ENCODE measurements at regions not wholly inside any gene's neighbourhood (a gene's known extent, or its start where the extent isn't known, plus 50 kb on each side); places are given as distances from the start of the nearest gene placed in this dataset.

DNA sequence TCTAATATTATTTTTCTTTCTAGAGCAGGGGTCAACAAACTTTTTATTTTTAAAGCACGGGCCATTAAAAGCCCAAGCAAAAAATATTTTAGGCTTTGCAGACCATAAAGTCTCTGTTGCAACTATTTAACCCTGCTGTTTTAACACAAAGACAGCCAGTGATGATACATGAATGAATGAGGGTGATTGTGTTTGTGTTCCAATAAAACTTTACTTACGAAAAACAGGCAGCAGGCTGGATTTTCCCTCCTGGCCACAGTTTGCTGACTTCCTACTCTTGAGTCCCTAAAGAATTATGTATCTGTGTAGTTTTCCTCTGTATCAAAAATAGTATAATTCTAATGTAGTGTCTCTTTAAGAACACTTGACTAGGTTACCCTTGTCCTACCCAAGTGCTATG lies 402.0 kb downstream of the ADCYAP1 start:
- TF ChIP-seq GATA3 (IDR thresholded peaks at IDR 0.05; ENCODE audit: low read depth, low read length) (no peak), GATA2 (IDR thresholded peaks at IDR 0.05; ENCODE audit: low read depth, low read length) (no peak)
